B cell (primary cell): ENCODE measurements at regions not wholly inside any gene's neighbourhood (a gene's known extent, or its start where the extent isn't known, plus 50 kb on each side); places are given as distances from the start of the nearest gene placed in this dataset.

ENCODE experiments used
- ATAC-seq: fragments of 200-7000 bp; cut with Tn5 transposase; one replicate; pipeline ENCODE4 v1.10.0; 2021; ENCODE audit warnings: low read depth, mild to moderate bottlenecking, moderate number of reproducible peaks, moderate library complexity
- CTCF ChIA-PET: fragments of 350-600 bp; sonication (Branson Sonifier 250); formaldehyde crosslinking; loops from one replicate; lab custom pipeline; 2021; ENCODE audit warnings: antibody characterized with exemption, inconsistent platforms; lab: Charles Lee
- POLR2A ChIA-PET: fragments of 350-600 bp; sonication (Branson Sonifier 250); formaldehyde crosslinking; loops from one replicate; lab custom pipeline; 2021; ENCODE audit warnings: antibody characterized with exemption; lab: Charles Lee
- DNase-seq: peaks from one replicate; pipeline ENCODE4 v3.0.0; 2013
- H2AFZ ChIP-seq: 2 replicates; pipeline ENCODE4 v1.6.1; 2012; ENCODE audit warnings: mild to moderate bottlenecking, low read depth, low read length; ENCODE audit not compliant: insufficient read depth, poor library complexity, severe bottlenecking
- H3K27ac ChIP-seq, 2 donors: 1 replicate in 1 of 2; 2 replicates in 1 of 2; pipeline ENCODE4 v1.5.1; 2012 to 2013; ENCODE audit warnings: low read length in 2 of 2, mild to moderate bottlenecking in 2 of 2, moderate library complexity in 1 of 2
- H3K27me3 ChIP-seq, 4 experiments: fragments of 200-600 bp in 1 of 4; sonication (generic) in 1 of 4; replicated peaks in 1 of 4; 1 replicate in 2 of 4; 2 replicates in 2 of 4; pipeline versions ENCODE4 v1.6.1 to v1.7.0; 2013 to 2016; ENCODE audit warnings: low read length in 3 of 4, mild to moderate bottlenecking in 2 of 4, mixed read lengths in 1 of 4, moderate library complexity in 1 of 4; ENCODE audit not compliant: insufficient read depth in 4 of 4, control insufficient read depth in 3 of 4; ENCODE audit errors: control extremely low read depth in 1 of 4
- H3K36me3 ChIP-seq, 2 experiments: replicated peaks in 1 of 2; 1 replicate in 1 of 2; 2 replicates in 1 of 2; pipeline versions ENCODE4 v1.6.1 to v1.7.1; 2013; ENCODE audit warnings: low read length in 1 of 2; ENCODE audit not compliant: insufficient read depth in 2 of 2, control insufficient read depth in 1 of 2; ENCODE audit errors: control extremely low read depth in 1 of 2, extremely low read depth in 1 of 2
- H3K4me1 ChIP-seq, 2 donors: fragments of 200-600 bp in 1 of 2; sonication (generic) in 1 of 2; 1 replicate in 1 of 2; 2 replicates in 1 of 2; pipeline versions ENCODE4 v1.5.1 to v1.6.1; 2013 to 2017; ENCODE audit warnings: low read length in 2 of 2; ENCODE audit not compliant: control insufficient read depth in 2 of 2, insufficient read depth in 2 of 2
- H3K4me2 ChIP-seq: replicated peaks from 2 replicates; pipeline ENCODE3; 2012; ENCODE audit warnings: mild to moderate bottlenecking, low read depth, low read length; ENCODE audit not compliant: poor library complexity, severe bottlenecking
- H3K4me3 ChIP-seq, 5 experiments: fragments of 200-600 bp in 1 of 5; sonication (generic) in 1 of 5; 1 replicate in 3 of 5; 2 replicates in 2 of 5; pipeline versions ENCODE4 v1.5.1 to v1.7.0; 2011 to 2016; ENCODE audit warnings: low read length in 4 of 5, mild to moderate bottlenecking in 4 of 5, low read depth in 2 of 5, control low read depth in 1 of 5, moderate library complexity in 1 of 5; ENCODE audit not compliant: insufficient read depth in 1 of 5; ENCODE audit errors: control extremely low read depth in 1 of 5, extremely low read depth in 1 of 5
- H3K79me2 ChIP-seq: fragments of 200-600 bp; sonication (generic); one replicate; pipeline ENCODE4 v1.6.0; 2016; ENCODE audit warnings: low read length; ENCODE audit not compliant: control insufficient read depth, insufficient read depth
- H3K9ac ChIP-seq: fragments of 200-600 bp; sonication (generic); 2 replicates; pipeline ENCODE4 v1.6.1; 2017; ENCODE audit warnings: mild to moderate bottlenecking, low read length, moderate library complexity
- H3K9me3 ChIP-seq, 3 donors: one replicate each; pipeline versions ENCODE4 v1.6.1 to v1.7.1; 2013; ENCODE audit warnings: low read length in 2 of 3; ENCODE audit not compliant: control insufficient read depth in 2 of 3, insufficient read depth in 1 of 3; ENCODE audit errors: control extremely low read depth in 1 of 3
- H4K20me1 ChIP-seq: 2 replicates; pipeline ENCODE4 v1.6.0; 2012; ENCODE audit warnings: mild to moderate bottlenecking, low read length; ENCODE audit not compliant: insufficient read depth, control insufficient read depth, poor library complexity, severe bottlenecking
- H3K27ac Mint-ChIP-seq: one replicate; pipeline ENCODE4 v1.8.0; 2021; ENCODE audit warnings: mixed read lengths
- H3K27me3 Mint-ChIP-seq: one replicate; pipeline ENCODE4 v1.8.0; 2021; ENCODE audit warnings: mixed read lengths
- H3K4me1 Mint-ChIP-seq: one replicate; pipeline ENCODE4 v1.8.0; 2021; ENCODE audit warnings: mixed read lengths
- H3K4me3 Mint-ChIP-seq: one replicate; pipeline ENCODE4 v1.8.0; 2021; ENCODE audit warnings: mixed read lengths
- H3K9me3 Mint-ChIP-seq: one replicate; pipeline ENCODE4 v1.8.0; 2022; ENCODE audit warnings: mixed read lengths; ENCODE audit not compliant: insufficient read depth
- EZH2 ChIP-seq: IDR thresholded peaks from 2 replicates; pipeline ENCODE4 v1.6.1; 2012; ENCODE audit warnings: borderline replicate concordance, low read depth, mild to moderate bottlenecking, moderate library complexity, low read length; ENCODE audit not compliant: insufficient read depth, poor library complexity, severe bottlenecking
- WGBS: methylation state at CpG from one replicate; pipeline ENCODE4 v1.1.5; 2013; ENCODE audit warnings: missing lambda C conversion rate; ENCODE audit not compliant: insufficient coverage; 5-methylcytosine and 5-hydroxymethylcytosine counted together
- intact Hi-C: fragments of 100-400 bp; cut with micrococcal nuclease; formaldehyde crosslinking; loops from one replicate; pipeline ENCODE4 v1.10.0; 2022
- TF ChIP-seq, protein P1 (sequence below): fragments of 200-600 bp; IDR thresholded peaks from one replicate; pipeline ENCODE4 v1.8.0; 2022; ENCODE audit warnings: antibody characterized with exemption, mild to moderate bottlenecking

DNA sequence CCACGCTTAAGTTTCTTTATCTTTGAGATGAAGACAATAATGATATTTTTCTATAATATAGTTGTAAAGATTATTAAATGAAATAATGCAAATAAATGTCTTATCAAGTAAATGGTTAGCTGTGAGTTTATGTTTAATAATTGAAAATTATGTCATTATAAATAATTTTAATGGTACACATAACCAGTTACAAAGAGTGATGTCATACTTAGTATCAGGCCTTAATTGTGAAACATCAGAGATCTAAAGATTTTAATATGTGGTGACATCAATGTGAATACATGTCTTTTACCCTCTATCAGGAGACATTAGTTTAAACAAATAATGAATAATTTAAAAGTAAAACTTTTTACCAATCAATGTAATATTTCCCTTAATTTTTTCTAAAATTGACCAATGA is 63.8 kb upstream of the P2RY1 start:
- POLR2A ChIA-PET: no interaction called here
- no peak for TF ChIP-seq EZH2
- TF ChIP-seq, protein P1, sequence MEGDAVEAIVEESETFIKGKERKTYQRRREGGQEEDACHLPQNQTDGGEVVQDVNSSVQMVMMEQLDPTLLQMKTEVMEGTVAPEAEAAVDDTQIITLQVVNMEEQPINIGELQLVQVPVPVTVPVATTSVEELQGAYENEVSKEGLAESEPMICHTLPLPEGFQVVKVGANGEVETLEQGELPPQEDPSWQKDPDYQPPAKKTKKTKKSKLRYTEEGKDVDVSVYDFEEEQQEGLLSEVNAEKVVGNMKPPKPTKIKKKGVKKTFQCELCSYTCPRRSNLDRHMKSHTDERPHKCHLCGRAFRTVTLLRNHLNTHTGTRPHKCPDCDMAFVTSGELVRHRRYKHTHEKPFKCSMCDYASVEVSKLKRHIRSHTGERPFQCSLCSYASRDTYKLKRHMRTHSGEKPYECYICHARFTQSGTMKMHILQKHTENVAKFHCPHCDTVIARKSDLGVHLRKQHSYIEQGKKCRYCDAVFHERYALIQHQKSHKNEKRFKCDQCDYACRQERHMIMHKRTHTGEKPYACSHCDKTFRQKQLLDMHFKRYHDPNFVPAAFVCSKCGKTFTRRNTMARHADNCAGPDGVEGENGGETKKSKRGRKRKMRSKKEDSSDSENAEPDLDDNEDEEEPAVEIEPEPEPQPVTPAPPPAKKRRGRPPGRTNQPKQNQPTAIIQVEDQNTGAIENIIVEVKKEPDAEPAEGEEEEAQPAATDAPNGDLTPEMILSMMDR: no peak
- H3K9me3 Mint-ChIP-seq: no peaks in the 10 kb centered on the region
- no peaks in the 10 kb centered on the region for H4K20me1 ChIP-seq
- no peaks in the 10 kb centered on the region for H3K4me1 ChIP-seq
- H3K9me3 ChIP-seq: no peaks in the 10 kb centered on the region
- H3K27ac Mint-ChIP-seq: no peak overlapping the region
- H3K36me3 ChIP-seq: no peaks in the 10 kb centered on the region
- no peak overlapping the region for H3K4me3 ChIP-seq
- no peak overlapping the region for H3K27ac ChIP-seq
- no peaks in the 10 kb centered on the region for H3K4me1 Mint-ChIP-seq
- no peaks in the 10 kb centered on the region for H3K79me2 ChIP-seq
- no CpG with 5 or more reads among the region's 1 CpG for WGBS
- no peak for ATAC-seq
- no peaks in the 10 kb centered on the region for H3K27me3 ChIP-seq
- no peak overlapping the region for H2AFZ ChIP-seq
- no peak for DNase-seq
- H3K4me3 Mint-ChIP-seq: no peak overlapping the region
- no peaks in the 10 kb centered on the region for H3K27me3 Mint-ChIP-seq
- intact Hi-C loops: no loop called here
- CTCF ChIA-PET: no interaction called here
- H3K9ac ChIP-seq: no peak overlapping the region
- H3K4me2 ChIP-seq: no peak overlapping the region

GRCh38 chr3:152772674-152773225 is 62.2 kb upstream of the P2RY1 start:
- no peaks in the 10 kb centered on the region for H3K79me2 ChIP-seq
- intact Hi-C loops: no loop called here
- no peaks in the 10 kb centered on the region for H3K9me3 ChIP-seq
- no peaks in the 10 kb centered on the region for H3K36me3 ChIP-seq
- ATAC-seq (no peak), DNase-seq (no peak)
- no peaks in the 10 kb centered on the region for H3K4me1 ChIP-seq
- TF ChIP-seq, protein P1: no peak
- no peak for TF ChIP-seq EZH2
- no peaks in the 10 kb centered on the region for H3K27me3 ChIP-seq
- no CpG with 5 or more reads among the region's 2 CpGs for WGBS
- no peak overlapping the region for H2AFZ ChIP-seq
- H3K27ac ChIP-seq: no peak overlapping the region
- H3K9ac ChIP-seq: no peak overlapping the region
- Mint-ChIP-seq H3K27me3 (no peaks in the 10 kb centered on the region), H3K4me3 (no peak overlapping the region), H3K4me1 (no peaks in the 10 kb centered on the region), H3K9me3 (no peaks in the 10 kb centered on the region), H3K27ac (no peak overlapping the region)
- H3K4me3 ChIP-seq: no peak overlapping the region
- H3K4me2 ChIP-seq: no peak overlapping the region
- H4K20me1 ChIP-seq: no peaks in the 10 kb centered on the region
- ChIA-PET POLR2A (no interaction called here), CTCF (no interaction called here)
